GM21528 (cell line): ENCODE measurements at regions not wholly inside any gene's neighbourhood (a gene's known extent, or its start where the extent isn't known, plus 50 kb on each side); places are given as distances from the start of the nearest gene placed in this dataset.

Experiments used
- ATAC-seq: cut with Tn5 transposase; IDR thresholded peaks from one replicate; pipeline ENCODE4 v1.9.1; 2021; ENCODE audit warnings: mild to moderate bottlenecking, moderate library complexity; ENCODE audit not compliant: unreplicated experiment, low FRiP score

DNA sequence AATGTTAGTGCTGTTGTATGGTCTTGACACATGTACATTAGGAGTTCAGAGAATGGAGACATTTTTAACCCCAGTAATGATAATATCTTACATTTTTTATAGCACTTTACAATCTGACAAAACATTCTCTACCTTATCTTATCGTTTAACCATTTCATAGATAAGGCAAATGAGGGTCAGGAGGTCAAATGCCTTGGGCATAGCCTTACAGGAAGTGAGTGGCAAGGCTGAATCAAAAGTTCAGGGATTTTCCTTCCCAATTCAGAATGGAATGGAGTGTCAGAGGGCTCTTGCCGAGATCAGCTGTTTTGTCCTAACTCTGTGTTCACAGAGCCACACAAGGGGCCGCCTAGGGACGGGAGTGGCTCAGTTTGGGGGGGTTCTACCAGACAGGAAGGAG lies 57.6 kb upstream of the AK4 start:
- ATAC-seq = no peak

DNA sequence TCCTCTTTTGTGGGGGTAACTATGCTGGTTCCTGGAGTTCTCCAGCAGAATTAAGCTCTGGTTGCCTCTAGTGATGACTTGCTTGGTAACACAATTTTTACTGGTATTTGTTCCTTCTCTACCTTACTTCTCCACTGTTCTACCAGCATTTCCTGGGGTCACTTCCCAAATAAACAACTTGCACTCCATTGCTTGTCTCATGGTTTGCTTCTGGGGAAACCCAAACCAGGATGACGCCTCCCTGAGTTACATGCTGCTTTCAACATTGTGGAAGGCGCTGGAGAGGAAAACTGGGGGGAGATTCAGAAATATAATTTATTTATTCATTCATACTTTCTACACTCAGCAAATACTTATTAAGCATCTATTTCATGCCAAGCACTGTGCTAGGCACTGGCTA lies 55.3 kb upstream of the AK4 start:
- no peak for ATAC-seq

GRCh38 chr1:65097076-65097475 lies 50.9 kb upstream of the AK4 start:
- ATAC-seq = no peak
